ENCODE measurements at regions not wholly inside any gene's neighbourhood (a gene's known extent, or its start where the extent isn't known, plus 50 kb on each side); places are given as distances from the start of the nearest gene placed in this dataset.

GRCh38 chr7:67589183-67589582 is 592.5 kb downstream of the TYW1 start:
- H3K4me1 Mint-ChIP-seq = no peaks in the 10 kb centered on the region
- Histone ChIP-seq H3K4me1 (ENCODE audit: insufficient read depth, low read length) (no peaks in the 10 kb centered on the region), H3K27ac (ENCODE audit: low read depth, low read length) (no peak overlapping the region), H3K4me3 (ENCODE audit: low read length in 2 of 2) (no peak overlapping the region), H3K36me3 (ENCODE audit: insufficient read depth, low read length) (no peaks in the 10 kb centered on the region), H3K27me3 (ENCODE audit: insufficient read depth, low read length) (no peaks in the 10 kb centered on the region), H3K9me3 (ENCODE audit: control insufficient read depth in 1 of 2, low read length in 2 of 2) (no peaks in the 10 kb centered on the region)
- ChIA-PET POLR2A (ENCODE audit: partially characterized antibody) (no interaction called here), CTCF (ENCODE audit: partially characterized antibody) (interaction anchor here (0.7 kb wide), 1 partner anchor 1357 kb away, joined by 3 read pairs; no protein-coding TSS in a partner anchor)
- peaks cover 3 to 42% (median 14%) of the 10 kb centered on the region in 8 donors for H3K9me3 Mint-ChIP-seq
- no peaks in the 10 kb centered on the region for H3K36me3 Mint-ChIP-seq
- H3K27me3 Mint-ChIP-seq = no peaks in the 10 kb centered on the region
- intact Hi-C loops (cut with micrococcal nuclease) = no loop called here
- DNase-seq = no peak
- no peak overlapping the region for H3K27ac Mint-ChIP-seq
- no peak overlapping the region for H3K4me3 Mint-ChIP-seq

GRCh38 chr7:67590649-67591048 is 594.0 kb downstream of the TYW1 start:
- H3K36me3 ChIP-seq (ENCODE audit: insufficient read depth, low read length) = no peaks in the 10 kb centered on the region
- no peaks in the 10 kb centered on the region for H3K9me3 ChIP-seq (ENCODE audit: control insufficient read depth in 1 of 2, low read length in 2 of 2)
- Mint-ChIP-seq H3K36me3 (no peaks in the 10 kb centered on the region), H3K4me3 (no peak overlapping the region), H3K27ac (no peak overlapping the region), H3K9me3 (peaks cover 0 to 37% (median 10%) of the 10 kb centered on the region in 8 donors), H3K4me1 (no peaks in the 10 kb centered on the region), H3K27me3 (no peaks in the 10 kb centered on the region)
- no peak overlapping the region for H3K4me3 ChIP-seq (ENCODE audit: low read length in 2 of 2)
- CTCF ChIA-PET (ENCODE audit: partially characterized antibody) = no interaction called here
- intact Hi-C loops (cut with micrococcal nuclease) = no loop called here
- no peaks in the 10 kb centered on the region for H3K4me1 ChIP-seq (ENCODE audit: insufficient read depth, low read length)
- no peak overlapping the region for H3K27ac ChIP-seq (ENCODE audit: low read depth, low read length)
- no peak for DNase-seq
- POLR2A ChIA-PET (ENCODE audit: partially characterized antibody) = no interaction called here
- no peaks in the 10 kb centered on the region for H3K27me3 ChIP-seq (ENCODE audit: insufficient read depth, low read length)

DNA sequence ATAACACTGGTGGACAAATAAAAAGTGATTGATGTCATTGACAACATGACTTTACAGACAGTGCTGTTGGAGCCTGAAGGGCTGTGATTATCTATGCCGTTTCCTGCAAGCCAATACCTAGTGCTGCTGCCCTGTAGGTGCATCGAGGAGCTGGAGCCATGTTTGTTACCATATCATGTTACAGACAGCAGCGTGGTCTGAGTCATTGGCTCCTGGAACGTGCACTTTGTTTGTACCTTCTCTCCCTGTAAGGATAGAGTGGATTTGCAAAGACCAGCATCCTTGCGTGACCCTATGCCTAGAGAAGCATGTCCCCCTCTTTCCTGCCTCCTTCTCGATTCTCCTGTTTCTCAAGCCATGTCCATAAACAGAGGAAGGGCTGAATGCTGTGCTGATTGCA is 597.2 kb downstream of the TYW1 start:
- intact Hi-C loops (cut with micrococcal nuclease) = no loop called here
- no peaks in the 10 kb centered on the region for H3K36me3 Mint-ChIP-seq
- H3K27ac Mint-ChIP-seq = no peak overlapping the region
- peaks cover 2 to 32% (median 8%) of the 10 kb centered on the region in 8 donors for H3K9me3 Mint-ChIP-seq
- ChIA-PET CTCF (ENCODE audit: partially characterized antibody) (no interaction called here), POLR2A (ENCODE audit: partially characterized antibody) (no interaction called here)
- Histone ChIP-seq H3K4me1 (ENCODE audit: insufficient read depth, low read length) (no peaks in the 10 kb centered on the region), H3K36me3 (ENCODE audit: insufficient read depth, low read length) (no peaks in the 10 kb centered on the region), H3K4me3 (ENCODE audit: low read length in 2 of 2) (no peak overlapping the region), H3K27ac (ENCODE audit: low read depth, low read length) (no peak overlapping the region), H3K9me3 (ENCODE audit: control insufficient read depth in 1 of 2, low read length in 2 of 2) (no peaks in the 10 kb centered on the region), H3K27me3 (ENCODE audit: insufficient read depth, low read length) (no peaks in the 10 kb centered on the region)
- no peaks in the 10 kb centered on the region for H3K27me3 Mint-ChIP-seq
- H3K4me1 Mint-ChIP-seq = no peaks in the 10 kb centered on the region
- no peak for DNase-seq
- H3K4me3 Mint-ChIP-seq = no peak overlapping the region

GRCh38 chr7:67595431-67596180 is 599.0 kb downstream of the TYW1 start:
- Mint-ChIP-seq H3K36me3 (no peaks in the 10 kb centered on the region), H3K27ac (no peak overlapping the region), H3K4me1 (no peaks in the 10 kb centered on the region), H3K9me3 (peaks cover 0 to 20% (median 4%) of the 10 kb centered on the region in 8 donors), H3K4me3 (no peak overlapping the region), H3K27me3 (no peaks in the 10 kb centered on the region)
- H3K27me3 ChIP-seq (ENCODE audit: insufficient read depth, low read length) = no peaks in the 10 kb centered on the region
- intact Hi-C loops (cut with micrococcal nuclease) = no loop called here
- ChIA-PET CTCF (ENCODE audit: partially characterized antibody) (no interaction called here), POLR2A (ENCODE audit: partially characterized antibody) (no interaction called here)
- DNase-seq = no peak
- no peak overlapping the region for H3K27ac ChIP-seq (ENCODE audit: low read depth, low read length)
- no peaks in the 10 kb centered on the region for H3K36me3 ChIP-seq (ENCODE audit: insufficient read depth, low read length)
- no peaks in the 10 kb centered on the region for H3K9me3 ChIP-seq (ENCODE audit: control insufficient read depth in 1 of 2, low read length in 2 of 2)
- H3K4me3 ChIP-seq (ENCODE audit: low read length in 2 of 2) = no peak overlapping the region
- no peaks in the 10 kb centered on the region for H3K4me1 ChIP-seq (ENCODE audit: insufficient read depth, low read length)

GRCh38 chr7:67597161-67597560 is 600.5 kb downstream of the TYW1 start:
- Histone ChIP-seq H3K27ac (ENCODE audit: low read depth, low read length) (no peak overlapping the region), H3K27me3 (ENCODE audit: insufficient read depth, low read length) (no peaks in the 10 kb centered on the region), H3K4me1 (ENCODE audit: insufficient read depth, low read length) (no peaks in the 10 kb centered on the region), H3K36me3 (ENCODE audit: insufficient read depth, low read length) (no peaks in the 10 kb centered on the region), H3K4me3 (ENCODE audit: low read length in 2 of 2) (no peak overlapping the region), H3K9me3 (ENCODE audit: control insufficient read depth in 1 of 2, low read length in 2 of 2) (no peaks in the 10 kb centered on the region)
- no peak overlapping the region for H3K4me3 Mint-ChIP-seq
- no peak overlapping the region for H3K27ac Mint-ChIP-seq
- DNase-seq = no peak
- CTCF ChIA-PET (ENCODE audit: partially characterized antibody) = no interaction called here
- intact Hi-C loops (cut with micrococcal nuclease) = no loop called here
- H3K9me3 Mint-ChIP-seq = peaks cover 0 to 12% (median 5%) of the 10 kb centered on the region in 8 donors
- no peaks in the 10 kb centered on the region for H3K4me1 Mint-ChIP-seq
- H3K36me3 Mint-ChIP-seq = no peaks in the 10 kb centered on the region
- no peaks in the 10 kb centered on the region for H3K27me3 Mint-ChIP-seq
- POLR2A ChIA-PET (ENCODE audit: partially characterized antibody) = no interaction called here

DNA sequence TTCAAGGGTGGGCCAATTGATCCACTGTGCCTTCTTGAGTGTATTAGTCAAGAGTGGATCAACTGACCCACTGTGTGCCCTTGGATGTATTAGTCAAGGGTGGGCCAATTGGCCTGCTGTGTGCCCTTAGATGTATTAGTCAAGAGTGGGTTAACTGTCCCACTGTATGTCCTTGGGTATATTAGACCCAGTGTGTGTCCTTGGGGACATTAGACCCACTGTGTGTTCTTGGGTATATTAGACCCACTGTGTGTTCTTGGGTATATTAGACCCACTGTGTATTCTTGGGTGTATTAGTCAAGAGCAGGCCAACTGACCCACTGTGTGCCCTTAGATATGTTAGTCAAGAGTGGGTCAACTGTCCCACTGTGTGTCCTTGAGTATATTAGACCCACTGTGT is 601.8 kb downstream of the TYW1 start:
- no peak overlapping the region for H3K27ac Mint-ChIP-seq
- Histone ChIP-seq H3K36me3 (ENCODE audit: insufficient read depth, low read length) (no peaks in the 10 kb centered on the region), H3K9me3 (ENCODE audit: control insufficient read depth in 1 of 2, low read length in 2 of 2) (no peaks in the 10 kb centered on the region), H3K4me3 (ENCODE audit: low read length in 2 of 2) (no peak overlapping the region), H3K27me3 (ENCODE audit: insufficient read depth, low read length) (no peaks in the 10 kb centered on the region), H3K4me1 (ENCODE audit: insufficient read depth, low read length) (no peaks in the 10 kb centered on the region), H3K27ac (ENCODE audit: low read depth, low read length) (no peak overlapping the region)
- H3K27me3 Mint-ChIP-seq = no peaks in the 10 kb centered on the region
- no peaks in the 10 kb centered on the region for H3K36me3 Mint-ChIP-seq
- CTCF ChIA-PET (ENCODE audit: partially characterized antibody) = no interaction called here
- intact Hi-C loops (cut with micrococcal nuclease) = no loop called here
- POLR2A ChIA-PET (ENCODE audit: partially characterized antibody) = no interaction called here
- H3K9me3 Mint-ChIP-seq = peaks cover 0 to 11% (median 7%) of the 10 kb centered on the region in 8 donors
- no peak overlapping the region for H3K4me3 Mint-ChIP-seq
- no peak for DNase-seq
- no peaks in the 10 kb centered on the region for H3K4me1 Mint-ChIP-seq

- H3K27ac ChIP-seq (ENCODE audit: low read depth, low read length) = no peak overlapping the region
- Mint-ChIP-seq H3K36me3 (no peaks in the 10 kb centered on the region), H3K27ac (no peak overlapping the region), H3K4me1 (no peaks in the 10 kb centered on the region), H3K9me3 (peaks cover 0 to 22% (median 8%) of the 10 kb centered on the region in 8 donors), H3K27me3 (no peaks in the 10 kb centered on the region), H3K4me3 (no peak overlapping the region)
- intact Hi-C loops (cut with micrococcal nuclease) = no loop called here
- H3K4me3 ChIP-seq (ENCODE audit: low read length in 2 of 2) = no peak overlapping the region
- ChIA-PET CTCF (ENCODE audit: partially characterized antibody) (no interaction called here), POLR2A (ENCODE audit: partially characterized antibody) (no interaction called here)
- DNase-seq = no peak
- H3K4me1 ChIP-seq (ENCODE audit: insufficient read depth, low read length) = no peaks in the 10 kb centered on the region
- H3K27me3 ChIP-seq (ENCODE audit: insufficient read depth, low read length) = no peaks in the 10 kb centered on the region
- no peaks in the 10 kb centered on the region for H3K9me3 ChIP-seq (ENCODE audit: control insufficient read depth in 1 of 2, low read length in 2 of 2)
- H3K36me3 ChIP-seq (ENCODE audit: insufficient read depth, low read length) = no peaks in the 10 kb centered on the region
Measured at GRCh38 chr7:67599331-67600062, 602.9 kb downstream of the TYW1 start.
